ENCODE measurements at regions not wholly inside any gene's neighbourhood (a gene's known extent, or its start where the extent isn't known, plus 50 kb on each side); places are given as distances from the start of the nearest gene placed in this dataset.

GRCh38 chr5:40365342-40366330 lies 314.1 kb upstream of the PTGER4 start:
- H3F3A ChIP-seq (ENCODE audit: low read depth), result no peaks in the 10 kb centered on the region
- no peak overlapping the region for H3K9ac ChIP-seq (ENCODE audit: low read depth, low read length, poor library complexity, severe bottlenecking)
- no peaks in the 10 kb centered on the region for H4K20me1 ChIP-seq (ENCODE audit: insufficient read depth, low read length, poor library complexity, severe bottlenecking)
- no peaks in the 10 kb centered on the region for H3K9me2 ChIP-seq (replicated peaks; ENCODE audit: low read depth, low read length)
- no peak overlapping the region for H3K4me3 ChIP-seq (ENCODE audit: low read length, poor library complexity, severe bottlenecking)
- H3K9me3 ChIP-seq (ENCODE audit: insufficient read depth, low read depth, low read length), result no peaks in the 10 kb centered on the region
- no peak for TF ChIP-seq EZH2phosphoT487 (IDR thresholded peaks at IDR 0.05; ENCODE audit: borderline replicate concordance)
- no peak for TF ChIP-seq CTCF (conservative IDR thresholded peaks at IDR 0.05; ENCODE audit: low read length)
- H3K27me3 ChIP-seq (ENCODE audit: insufficient read depth, low read length, poor library complexity, severe bottlenecking), result no peaks in the 10 kb centered on the region
- no peaks in the 10 kb centered on the region for H3K79me2 ChIP-seq (ENCODE audit: insufficient read depth, low read length)
- H3K4me2 ChIP-seq (ENCODE audit: low read depth, low read length, poor library complexity, severe bottlenecking), result no peak overlapping the region
- no peaks in the 10 kb centered on the region for H3K36me3 ChIP-seq (ENCODE audit: insufficient read depth, low read length)
- no peaks in the 10 kb centered on the region for H3K4me1 ChIP-seq (ENCODE audit: insufficient read depth, low read length, poor library complexity, severe bottlenecking)
- no peak overlapping the region for H2AFZ ChIP-seq (ENCODE audit: low read length)

GRCh38 chr5:40364441-40364840 lies 315.3 kb upstream of the PTGER4 start:
- no peak for TF ChIP-seq EZH2phosphoT487 (IDR thresholded peaks at IDR 0.05; ENCODE audit: borderline replicate concordance)
- no peak overlapping the region for H3K9ac ChIP-seq (ENCODE audit: low read depth, low read length, poor library complexity, severe bottlenecking)
- no peaks in the 10 kb centered on the region for H3K9me2 ChIP-seq (replicated peaks; ENCODE audit: low read depth, low read length)
- H3K4me1 ChIP-seq (ENCODE audit: insufficient read depth, low read length, poor library complexity, severe bottlenecking), result no peaks in the 10 kb centered on the region
- no peak overlapping the region for H3K4me3 ChIP-seq (ENCODE audit: low read length, poor library complexity, severe bottlenecking)
- H3K4me2 ChIP-seq (ENCODE audit: low read depth, low read length, poor library complexity, severe bottlenecking), result no peak overlapping the region
- H3K79me2 ChIP-seq (ENCODE audit: insufficient read depth, low read length), result no peaks in the 10 kb centered on the region
- no peaks in the 10 kb centered on the region for H3K9me3 ChIP-seq (ENCODE audit: insufficient read depth, low read depth, low read length)
- H2AFZ ChIP-seq (ENCODE audit: low read length), result no peak overlapping the region
- no peaks in the 10 kb centered on the region for H3F3A ChIP-seq (ENCODE audit: low read depth)
- no peaks in the 10 kb centered on the region for H3K36me3 ChIP-seq (ENCODE audit: insufficient read depth, low read length)
- H4K20me1 ChIP-seq (ENCODE audit: insufficient read depth, low read length, poor library complexity, severe bottlenecking), result no peaks in the 10 kb centered on the region
- no peaks in the 10 kb centered on the region for H3K27me3 ChIP-seq (ENCODE audit: insufficient read depth, low read length, poor library complexity, severe bottlenecking)

- no peak overlapping the region for H3K4me3 ChIP-seq (ENCODE audit: low read length, poor library complexity, severe bottlenecking)
- H3K9me2 ChIP-seq (replicated peaks; ENCODE audit: low read depth, low read length), result no peaks in the 10 kb centered on the region
- H3K4me2 ChIP-seq (ENCODE audit: low read depth, low read length, poor library complexity, severe bottlenecking), result no peak overlapping the region
- H2AFZ ChIP-seq (ENCODE audit: low read length), result no peak overlapping the region
- H4K20me1 ChIP-seq (ENCODE audit: insufficient read depth, low read length, poor library complexity, severe bottlenecking), result no peaks in the 10 kb centered on the region
- H3K27me3 ChIP-seq (ENCODE audit: insufficient read depth, low read length, poor library complexity, severe bottlenecking), result no peaks in the 10 kb centered on the region
- no peaks in the 10 kb centered on the region for H3K4me1 ChIP-seq (ENCODE audit: insufficient read depth, low read length, poor library complexity, severe bottlenecking)
- H3K9ac ChIP-seq (ENCODE audit: low read depth, low read length, poor library complexity, severe bottlenecking), result no peak overlapping the region
- no peaks in the 10 kb centered on the region for H3K36me3 ChIP-seq (ENCODE audit: insufficient read depth, low read length)
- H3K9me3 ChIP-seq (ENCODE audit: insufficient read depth, low read depth, low read length), result no peaks in the 10 kb centered on the region
- H3F3A ChIP-seq (ENCODE audit: low read depth), result no peaks in the 10 kb centered on the region
- TF ChIP-seq CTCF (conservative IDR thresholded peaks at IDR 0.05; ENCODE audit: low read length), result no peak
- TF ChIP-seq EZH2phosphoT487 (IDR thresholded peaks at IDR 0.05; ENCODE audit: borderline replicate concordance), result no peak
- no peaks in the 10 kb centered on the region for H3K79me2 ChIP-seq (ENCODE audit: insufficient read depth, low read length)
These were observed 318.3 kb upstream of the PTGER4 start for GRCh38 chr5:40361378-40361777.

All from Loucy (cell line).